ENCODE measurements at regions not wholly inside any gene's neighbourhood (a gene's known extent, or its start where the extent isn't known, plus 50 kb on each side); places are given as distances from the start of the nearest gene placed in this dataset.

- no peak for DNase-seq (ENCODE audit: low read depth)
These were observed 99.3 kb downstream of the METRNL start for GRCh38 chr17:83178533-83179304.

DNA sequence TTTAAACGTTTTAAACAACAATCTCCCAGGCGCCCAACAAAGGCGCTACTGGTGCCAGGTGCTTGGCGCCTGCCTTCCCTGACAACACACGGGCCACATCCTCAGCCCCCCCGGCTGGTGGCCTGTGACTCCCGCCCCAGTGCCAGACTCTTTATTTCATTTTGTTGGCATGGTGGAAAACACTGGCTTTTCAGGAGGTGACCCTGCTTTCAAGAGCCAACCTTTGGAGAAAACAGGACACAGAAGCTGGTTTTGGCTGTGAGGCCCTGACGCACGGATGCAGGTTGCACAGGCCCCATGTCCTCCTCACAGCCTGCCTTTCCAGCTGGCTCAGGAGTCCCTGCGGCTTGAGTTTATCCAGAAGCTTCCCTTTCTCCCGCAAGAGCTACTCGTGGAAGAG is 100.0 kb downstream of the METRNL start:
- no peak for DNase-seq (ENCODE audit: low read depth)

- DNase-seq (ENCODE audit: low read depth) = no peak
These were observed 100.4 kb downstream of the METRNL start for GRCh38 chr17:83179811-83180210.

GRCh38 chr17:83180264-83180995 is 101.0 kb downstream of the METRNL start:
- DNase-seq (ENCODE audit: low read depth) = no peak

DNA sequence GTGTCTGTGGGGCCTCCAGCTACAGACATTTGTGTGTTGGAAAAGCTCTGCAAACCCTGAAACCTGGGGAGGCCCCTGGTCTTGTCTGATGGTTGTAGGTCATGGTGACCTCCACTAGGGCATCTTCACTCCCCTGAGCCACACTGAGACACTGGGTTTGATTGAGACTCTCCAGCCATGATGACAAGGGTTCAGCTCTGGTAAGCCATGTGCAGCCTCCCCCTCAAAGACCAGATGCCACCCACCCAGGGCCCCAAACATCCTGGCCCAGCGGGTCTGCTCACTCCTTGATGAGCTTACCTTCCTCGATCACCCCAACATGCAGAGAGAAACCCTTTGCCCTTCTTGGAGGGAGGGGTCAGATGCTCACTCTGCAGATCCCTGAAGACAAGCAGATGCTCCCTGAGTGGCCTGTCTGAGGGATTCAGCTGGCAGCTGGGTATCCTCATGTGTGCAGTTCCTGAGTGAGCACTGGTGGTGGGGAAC is 101.6 kb downstream of the METRNL start:
- DNase-seq (ENCODE audit: low read depth) = no peak

- DNase-seq (ENCODE audit: low read depth) = no peak
These were observed 102.7 kb downstream of the METRNL start for GRCh38 chr17:83181991-83182619.

GRCh38 chr17:83182620-83183101 is 103.3 kb downstream of the METRNL start:
- no peak for DNase-seq (ENCODE audit: low read depth)

DNA sequence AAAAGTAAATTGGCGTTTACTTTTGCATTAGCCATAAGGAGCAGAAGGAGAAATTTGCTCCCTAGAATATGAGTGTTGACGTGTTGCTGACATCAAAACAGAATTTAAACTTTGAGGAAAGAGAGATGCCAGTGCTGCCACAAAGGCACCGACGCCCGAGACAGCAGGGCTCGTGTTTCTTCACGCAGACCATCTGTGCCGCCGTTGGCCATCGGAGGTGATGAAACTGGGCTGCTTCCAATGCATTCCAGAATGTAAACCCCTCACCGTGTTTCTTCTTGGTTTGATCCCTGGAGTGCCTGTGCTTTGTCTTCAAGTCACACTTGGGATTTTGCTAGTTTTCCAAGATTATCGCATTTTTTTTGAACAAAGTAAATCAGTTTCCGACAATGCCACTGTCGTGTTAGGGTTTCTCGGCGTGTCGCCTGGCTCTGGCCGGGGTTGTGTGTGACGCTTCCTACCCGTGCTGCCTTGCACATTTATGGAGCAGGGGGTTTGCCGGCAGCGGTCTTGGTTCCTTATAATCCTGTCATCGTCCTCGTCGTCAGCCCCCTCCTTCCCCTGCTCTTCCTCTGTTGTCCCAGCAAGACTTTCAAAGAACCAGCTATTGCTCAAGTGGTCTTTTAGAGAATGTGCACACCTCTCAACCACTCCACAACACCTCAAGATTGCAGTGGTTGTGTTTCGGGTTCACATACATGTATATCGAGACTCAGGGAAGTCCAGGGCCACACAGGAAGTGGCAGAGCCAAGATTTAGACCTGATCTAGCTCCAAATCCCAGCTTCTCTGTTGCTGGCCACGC is 103.9 kb downstream of the METRNL start:
- DNase-seq (ENCODE audit: low read depth) = no peak

- no peak for DNase-seq (ENCODE audit: low read depth)
These were observed 104.6 kb downstream of the METRNL start for GRCh38 chr17:83183951-83184506.

GRCh38 chr17:83185023-83186002 is 105.9 kb downstream of the METRNL start:
- no peak for DNase-seq (ENCODE audit: low read depth)

DNA sequence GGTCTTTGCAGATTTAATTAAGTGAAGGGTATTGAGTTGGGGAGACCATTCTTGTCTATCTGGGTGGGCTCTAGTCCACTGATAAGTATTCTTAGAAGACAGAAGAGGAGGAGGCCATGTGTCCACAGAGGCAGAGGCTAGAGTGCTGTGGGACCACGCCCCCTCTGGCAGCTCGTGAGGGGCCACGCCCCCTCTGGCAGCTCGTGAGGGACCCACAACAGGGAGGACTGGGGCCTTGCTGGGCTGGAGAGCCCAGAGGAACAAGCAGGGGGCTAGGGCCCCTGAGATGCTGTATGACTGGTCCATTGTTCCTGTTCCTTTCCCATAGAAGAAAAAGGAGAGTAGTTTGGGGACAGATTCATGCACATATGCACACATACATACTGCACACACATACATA is 106.8 kb downstream of the METRNL start:
- no peak for DNase-seq (ENCODE audit: low read depth)

GRCh38 chr17:83186751-83187421 is 107.5 kb downstream of the METRNL start:
- DNase-seq (ENCODE audit: low read depth) = no peak

GRCh38 chr17:83187782-83188311 is 108.4 kb downstream of the METRNL start:
- DNase-seq (ENCODE audit: low read depth) = no peak

GRCh38 chr17:83189044-83190003 is 109.9 kb downstream of the METRNL start:
- DNase-seq (ENCODE audit: low read depth) = peak; percentile 46

DNA sequence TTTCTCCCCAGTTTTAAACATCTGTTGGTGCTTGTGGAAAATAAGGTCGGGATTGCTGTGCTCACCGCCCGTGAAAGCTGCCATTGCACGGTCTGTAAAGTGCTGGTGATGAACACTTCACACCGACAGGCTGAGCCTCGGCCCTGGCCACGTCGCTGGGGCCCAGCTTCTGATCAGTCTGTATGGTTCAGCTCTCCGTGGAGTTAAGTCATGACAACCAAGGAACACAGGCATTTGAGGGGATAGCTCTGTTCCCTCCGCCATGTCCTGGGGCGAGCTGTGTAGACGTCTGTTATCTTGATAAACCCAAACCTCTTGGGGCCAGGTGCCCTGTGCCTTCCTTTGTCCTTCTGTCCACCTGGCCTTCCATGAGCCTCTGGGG is 110.6 kb downstream of the METRNL start:
- no peak for DNase-seq (ENCODE audit: low read depth)

DNA sequence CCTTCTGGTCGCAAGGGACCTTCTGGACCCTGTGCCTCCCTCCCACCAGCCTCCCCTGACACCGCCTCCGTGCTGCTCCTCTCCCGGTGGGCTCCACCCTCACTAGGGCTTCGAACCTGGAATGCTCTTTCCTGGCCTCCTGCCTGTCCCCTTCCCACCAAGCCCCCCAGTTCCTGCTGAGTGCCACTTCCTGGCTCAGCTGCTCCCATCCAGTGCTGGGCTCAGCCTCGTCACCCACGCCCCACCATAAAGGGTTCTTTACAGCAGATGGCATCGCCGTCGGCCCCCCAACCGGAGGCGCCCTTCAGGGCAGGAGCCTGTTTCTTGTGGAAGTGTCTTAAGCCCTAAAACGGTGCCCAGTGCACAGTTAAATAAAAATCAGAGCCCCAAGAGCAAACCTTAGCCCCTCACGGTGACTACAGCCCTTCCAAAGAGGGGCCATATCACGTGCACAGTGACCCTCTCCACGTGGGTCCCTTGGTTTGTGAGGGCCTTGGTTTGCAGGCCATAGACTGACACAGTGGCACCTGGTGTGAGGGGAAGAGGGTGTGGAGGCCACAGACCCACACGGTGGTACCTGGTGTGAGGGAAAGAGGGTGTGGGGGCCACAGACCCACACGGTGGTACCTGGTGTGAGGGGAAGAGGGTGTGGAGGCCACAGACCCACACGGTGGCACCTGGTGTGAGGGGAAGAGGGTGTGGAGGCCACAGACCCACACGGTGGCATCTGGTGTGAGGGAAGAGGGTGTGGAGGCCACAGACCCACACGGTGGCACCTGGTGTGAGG is 111.4 kb downstream of the METRNL start:
- no peak for DNase-seq (ENCODE audit: low read depth)

GRCh38 chr17:83191388-83192160 is 112.2 kb downstream of the METRNL start:
- DNase-seq (ENCODE audit: low read depth) = no peak
